CD4-positive, alpha-beta T cell treated with Interleukin-10 for 1 hour (primary cell): ENCODE measurements at regions not wholly inside any gene's neighbourhood (a gene's known extent, or its start where the extent isn't known, plus 50 kb on each side); places are given as distances from the start of the nearest gene placed in this dataset.

Experiments used
- DNase-seq: peaks from one replicate; pipeline ENCODE4 v3.0.0-alpha.2; 2020

DNA sequence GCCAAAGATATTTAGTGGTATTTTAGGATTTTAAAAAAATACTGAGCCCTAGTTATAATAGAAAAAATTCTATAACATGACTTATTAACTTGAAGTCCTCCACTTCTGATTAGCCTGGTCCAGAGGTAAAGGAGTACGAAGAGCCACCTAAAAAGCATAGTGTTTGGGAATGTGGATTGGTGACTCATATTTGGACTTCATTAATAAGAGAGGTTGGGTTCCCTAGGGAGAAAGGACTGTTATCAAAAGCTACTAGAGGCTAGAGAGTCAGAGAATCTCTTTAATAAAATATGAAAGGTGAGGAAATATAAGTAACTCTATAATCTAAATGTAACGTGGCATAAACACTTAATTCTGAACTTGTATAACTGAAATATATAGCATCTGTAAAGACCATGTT, 180.7 kb upstream of the TARS1 start:
- no peak for DNase-seq

DNA sequence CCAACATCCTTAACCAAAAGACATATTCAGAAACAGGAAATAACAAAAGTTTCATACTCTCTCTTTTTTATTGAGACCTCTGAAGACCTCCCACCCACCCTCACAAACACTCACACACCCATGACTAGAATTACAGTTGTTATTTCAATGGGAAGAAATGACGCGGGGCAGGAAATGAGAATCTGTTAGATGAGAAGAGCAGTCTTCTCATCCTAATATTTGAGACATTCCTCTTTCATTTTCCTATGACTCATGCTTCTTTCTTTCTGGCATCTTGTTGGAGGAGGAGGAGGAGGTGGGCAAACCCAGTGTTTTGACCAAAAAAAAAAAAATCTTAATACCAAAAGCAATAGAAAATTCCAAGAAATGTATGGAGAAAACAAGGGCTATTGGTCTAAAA, 179.5 kb upstream of the TARS1 start:
- DNase-seq = no peak

DNA sequence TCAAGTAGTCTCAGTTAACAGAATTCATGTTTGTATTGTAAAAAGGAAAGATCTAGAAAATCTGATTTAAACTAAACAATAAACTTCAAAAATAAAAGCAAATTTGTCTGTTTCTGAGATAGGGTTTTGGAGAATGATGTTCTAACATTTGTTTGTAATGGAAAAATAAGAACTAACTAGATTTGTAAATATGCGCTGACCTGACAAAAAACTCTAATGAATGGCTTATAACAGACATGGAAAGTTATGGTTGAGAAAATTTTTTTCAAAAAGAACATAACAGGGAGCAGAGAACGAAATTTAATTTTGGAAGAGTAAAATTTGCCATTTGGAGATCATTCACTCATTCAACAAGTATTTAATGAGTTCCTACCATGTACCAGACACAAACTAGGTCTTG, 179.0 kb upstream of the TARS1 start:
- no peak for DNase-seq

DNA sequence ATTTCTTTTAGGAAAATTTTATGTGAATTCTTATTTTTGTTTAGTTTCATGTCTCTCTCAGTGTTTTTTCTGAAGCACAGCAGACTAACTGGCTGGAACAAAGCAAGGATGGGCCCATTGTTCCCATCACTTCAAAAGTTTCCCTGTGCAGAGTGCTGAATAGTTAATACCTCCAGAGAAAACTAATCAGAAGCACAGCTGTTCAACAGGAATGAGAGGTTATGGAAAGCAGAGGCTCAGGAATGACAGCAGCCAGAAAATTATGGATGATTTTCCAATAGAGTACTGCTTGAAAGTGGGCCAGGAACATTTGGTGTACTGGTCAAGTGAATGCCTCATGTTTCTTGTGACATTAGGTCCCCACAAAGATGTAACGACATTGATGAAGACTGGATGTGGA, 173.0 kb upstream of the TARS1 start:
- DNase-seq = no peak

DNA sequence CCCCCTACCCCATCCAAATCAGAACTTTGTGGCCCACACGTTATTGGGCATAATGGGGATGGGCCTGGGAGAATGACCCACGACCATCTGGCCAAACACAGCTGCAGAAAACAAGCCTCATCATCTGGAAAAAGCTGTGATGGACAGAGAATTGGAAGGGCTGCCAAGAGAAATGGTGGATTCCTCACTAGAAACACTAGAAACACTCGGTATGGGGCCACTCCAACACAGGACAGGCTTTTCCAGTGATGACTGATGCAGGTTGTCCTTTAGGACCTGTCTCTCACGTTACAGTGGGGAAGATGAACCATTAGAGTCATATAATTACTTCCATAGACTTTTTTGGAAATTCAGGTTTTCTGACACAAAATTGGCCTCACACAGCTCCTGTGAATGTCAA, 172.4 kb upstream of the TARS1 start:
- no peak for DNase-seq

DNA sequence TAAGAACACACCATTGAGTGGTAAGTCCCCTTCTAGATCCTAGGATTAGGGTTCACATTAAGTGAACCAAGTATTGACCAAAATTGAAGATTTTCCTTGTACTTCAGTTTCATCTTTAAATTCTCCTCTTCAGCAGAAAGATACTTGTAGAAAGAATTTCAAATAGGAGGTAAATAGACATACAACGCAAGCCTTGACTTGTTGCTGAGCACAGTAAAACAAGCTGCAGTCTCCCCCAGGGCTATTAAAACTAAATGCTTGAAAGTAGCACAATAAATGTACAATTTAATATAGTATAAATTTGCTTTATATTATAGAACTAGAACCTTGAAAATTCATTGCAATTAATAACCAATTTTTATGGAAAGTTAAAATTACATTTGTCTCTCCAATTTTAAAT, 170.1 kb upstream of the TARS1 start:
- DNase-seq = no peak

DNA sequence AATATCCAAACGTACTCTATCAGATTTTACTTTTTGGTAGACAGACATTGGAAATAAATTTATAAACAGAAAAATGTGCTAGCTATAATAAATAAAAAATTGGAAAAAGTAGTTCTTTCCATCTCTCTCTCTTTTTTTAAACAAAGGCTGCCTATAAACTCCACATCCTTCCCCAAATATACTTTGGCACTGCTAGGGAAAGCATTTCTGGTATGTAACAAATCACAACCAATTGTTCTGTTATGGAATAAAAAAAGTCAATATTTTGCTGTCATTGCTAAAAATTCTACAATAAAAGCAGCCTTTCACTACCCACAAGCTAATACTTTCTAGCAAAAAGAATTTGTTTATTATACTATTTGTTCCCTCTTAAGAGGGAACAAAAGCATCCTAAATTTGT, 169.2 kb upstream of the TARS1 start:
- no peak for DNase-seq

DNA sequence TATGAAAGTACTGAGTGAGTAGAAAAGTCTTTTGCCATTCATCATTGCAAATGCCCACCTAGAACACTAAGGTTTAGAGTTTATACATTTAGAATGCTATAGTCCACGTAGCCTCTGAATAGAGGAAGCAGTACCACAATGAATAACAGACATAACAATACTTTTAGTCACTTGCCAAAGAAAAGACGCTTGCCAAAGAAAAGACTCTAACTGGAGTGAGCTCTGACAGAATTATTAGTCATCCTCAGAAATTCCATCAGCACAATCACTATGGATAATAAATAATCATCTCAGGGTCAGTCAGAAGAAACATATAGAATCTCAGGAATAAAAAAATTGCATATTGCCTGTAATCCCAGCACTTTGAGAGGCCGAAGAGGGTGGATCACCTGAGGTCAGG, 168.5 kb upstream of the TARS1 start:
- no peak for DNase-seq

DNA sequence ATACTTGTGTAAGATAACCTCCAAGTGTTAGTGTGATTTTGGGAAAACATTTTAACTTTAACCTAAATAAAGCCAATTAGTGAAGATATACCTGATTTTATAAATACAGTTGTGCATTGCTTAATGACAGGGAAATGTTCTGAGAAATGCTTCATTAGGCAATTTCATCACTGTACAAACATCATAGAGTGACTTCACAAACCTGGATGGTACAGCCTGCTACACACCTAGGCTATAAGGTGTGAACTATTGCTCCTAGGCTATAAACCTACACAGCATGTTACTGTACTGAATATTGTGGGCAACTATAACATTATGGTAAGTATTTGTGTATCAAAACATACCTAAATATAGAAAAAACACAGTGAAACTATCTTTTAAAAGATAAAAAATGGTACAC, 166.8 kb upstream of the TARS1 start:
- DNase-seq = no peak

DNA sequence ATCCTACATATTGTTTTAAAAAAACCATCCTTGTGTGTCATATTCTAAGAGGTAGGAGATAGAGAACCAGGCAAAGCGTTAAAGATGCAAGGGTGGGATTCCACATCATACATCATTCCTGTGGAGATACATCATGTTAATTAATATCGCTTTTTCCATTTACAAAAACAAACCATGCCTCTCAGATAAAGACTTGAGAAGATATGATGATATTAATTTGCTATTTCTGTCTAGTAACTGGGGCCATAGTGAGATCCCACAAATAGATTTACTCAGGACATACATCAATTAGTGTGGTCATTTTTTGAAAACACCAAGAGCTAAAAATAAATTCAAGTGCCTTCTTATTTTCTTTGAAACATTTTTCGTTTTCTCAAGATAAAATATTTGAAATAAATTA, 165.4 kb upstream of the TARS1 start:
- DNase-seq = no peak

DNA sequence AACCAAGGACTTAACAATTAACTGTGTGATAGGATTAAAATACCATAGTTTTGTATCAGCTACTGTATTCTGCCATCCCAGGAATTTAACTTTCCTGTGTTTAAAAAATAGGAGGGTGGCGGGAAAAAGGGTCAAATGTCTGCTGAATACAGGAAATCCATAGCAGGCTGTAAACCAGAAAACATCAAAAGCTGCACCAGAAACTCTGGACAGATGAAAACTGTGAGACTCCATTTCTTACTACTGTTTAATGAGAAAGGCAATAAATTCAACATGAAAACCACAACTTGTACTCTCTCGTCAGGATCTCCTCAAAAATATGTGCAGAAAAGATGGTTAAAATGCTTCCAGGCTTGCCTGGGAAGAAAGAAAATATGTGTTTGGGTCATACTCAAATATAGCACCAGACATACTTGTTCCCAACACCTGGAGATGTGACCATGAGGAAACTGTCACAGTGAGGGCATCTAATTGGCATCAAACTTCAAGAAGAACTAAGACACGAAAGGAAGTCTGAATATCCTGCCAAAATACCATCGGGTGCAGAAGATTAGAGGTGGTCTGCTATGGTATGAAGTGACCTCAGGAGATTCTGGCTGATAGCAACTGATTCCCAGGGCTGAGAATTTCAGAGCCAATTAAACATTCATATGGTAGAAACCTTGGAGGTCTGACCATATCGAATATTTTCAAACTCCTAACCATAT, 164.7 kb upstream of the TARS1 start:
- no peak for DNase-seq

DNA sequence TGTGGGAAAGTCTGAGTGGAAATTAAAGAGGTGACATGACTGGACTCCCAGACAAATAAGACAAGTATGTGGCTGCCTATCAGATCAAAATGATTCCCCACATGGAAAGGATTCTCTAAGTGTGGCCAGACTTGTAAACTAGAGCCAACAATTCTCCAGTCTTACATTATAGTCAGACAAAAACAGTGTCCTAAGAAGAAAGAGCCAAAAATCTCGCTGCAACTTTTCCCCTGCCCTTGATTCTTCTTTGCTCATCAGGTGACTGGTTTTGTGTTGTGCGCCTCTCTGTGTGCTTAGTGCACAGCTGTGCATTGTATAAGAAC, 164.2 kb upstream of the TARS1 start:
- no peak for DNase-seq

DNA sequence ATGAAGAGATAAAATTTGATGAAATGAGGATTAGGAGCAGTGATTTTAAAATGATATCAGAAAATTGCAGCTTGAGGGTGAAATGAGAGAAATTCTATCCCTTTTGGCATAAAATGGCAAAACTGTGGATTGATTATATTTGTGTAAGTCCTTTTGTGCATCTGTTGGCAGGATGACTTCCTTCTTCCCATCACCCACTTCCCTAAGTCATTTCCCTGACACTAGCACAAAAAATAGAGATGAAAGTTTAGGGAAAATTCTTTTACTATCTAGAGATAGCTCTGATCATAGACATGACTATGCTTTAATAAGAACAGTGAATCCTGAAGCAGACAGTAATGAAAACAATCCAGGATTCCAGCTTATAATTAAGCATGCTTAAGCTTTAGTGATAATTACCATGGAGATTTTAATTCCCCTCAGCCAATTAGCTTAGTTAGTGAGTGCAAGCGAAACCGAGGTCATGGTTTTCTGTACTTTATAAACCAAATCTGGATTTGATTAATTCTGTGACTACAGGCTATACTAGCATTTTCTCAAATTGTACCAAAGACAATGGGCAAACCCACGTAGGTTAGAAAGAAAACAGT, 163.6 kb upstream of the TARS1 start:
- DNase-seq = no peak

DNA sequence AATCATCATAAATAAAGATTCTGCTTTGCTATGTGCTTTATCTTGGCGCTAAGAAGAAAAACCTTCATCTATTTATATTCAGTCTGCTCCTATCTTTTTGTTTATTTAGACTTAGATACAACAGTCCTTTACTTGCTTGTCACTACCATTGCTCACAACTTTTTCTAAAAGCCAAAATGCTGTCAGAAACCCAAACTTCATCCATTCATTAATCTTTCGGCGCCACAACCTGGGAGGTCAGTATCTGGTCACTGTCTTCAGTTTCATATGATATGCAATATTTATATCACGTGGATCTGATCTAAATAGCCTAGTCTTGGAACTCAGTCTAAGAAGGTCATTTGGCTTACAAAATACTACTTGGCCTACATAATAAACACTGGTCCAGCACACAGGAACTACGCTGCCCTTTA, 159.3 kb upstream of the TARS1 start:
- no peak for DNase-seq

DNA sequence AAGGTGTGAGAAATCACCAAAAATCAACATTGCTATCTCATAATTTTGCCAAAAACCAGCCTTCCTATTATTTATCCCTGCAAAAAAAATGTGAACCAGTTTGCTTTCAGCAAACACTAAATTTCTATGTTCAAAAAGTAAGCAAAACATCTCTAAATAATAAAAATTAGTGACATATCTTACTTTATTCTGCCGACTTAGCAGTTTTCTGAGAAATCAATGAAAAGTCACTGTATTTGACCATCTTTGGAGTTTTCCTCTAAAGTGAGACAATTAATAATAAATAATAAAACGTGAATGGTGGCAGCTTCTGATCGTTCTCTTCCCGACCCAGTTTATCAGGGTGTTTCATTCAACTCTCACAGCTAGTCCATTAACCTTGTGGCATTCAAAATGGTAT, 158.6 kb upstream of the TARS1 start:
- DNase-seq = no peak

DNA sequence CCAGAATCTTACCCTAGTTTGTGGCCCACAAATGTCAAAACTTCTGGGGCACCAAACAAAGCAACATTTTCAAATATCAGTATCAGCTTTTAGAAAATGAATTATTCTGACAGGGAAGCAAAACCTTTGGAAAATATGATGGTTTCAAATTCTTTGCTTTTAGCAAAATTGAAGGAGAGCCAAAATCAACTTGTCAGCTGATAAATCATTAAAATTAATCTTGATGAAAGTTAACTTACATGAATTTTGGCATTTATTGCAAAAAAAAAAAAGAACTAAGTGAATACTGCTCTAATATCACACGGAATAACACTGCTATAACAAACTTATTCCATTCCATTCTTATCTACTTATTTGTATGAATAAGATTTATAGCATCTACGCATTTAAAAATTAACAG, 158.1 kb upstream of the TARS1 start:
- DNase-seq = no peak

DNA sequence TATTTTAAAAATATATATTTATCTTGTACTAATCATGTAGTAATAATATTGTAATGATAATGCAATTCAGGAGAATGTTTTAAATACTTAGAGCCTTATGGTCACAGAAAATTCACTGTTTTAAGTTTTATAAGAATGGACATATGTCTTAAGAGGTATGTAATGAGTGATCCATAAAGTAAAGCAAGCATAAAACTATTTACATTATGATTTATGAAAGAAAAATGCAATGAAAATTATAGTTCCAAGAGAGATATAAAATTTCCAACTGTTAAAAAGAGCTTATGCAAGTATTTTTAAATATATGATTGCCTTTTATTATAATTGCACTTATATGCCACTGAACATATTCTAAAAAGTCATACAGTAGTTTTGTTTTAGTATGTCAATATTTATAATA, 157.5 kb upstream of the TARS1 start:
- no peak for DNase-seq

DNA sequence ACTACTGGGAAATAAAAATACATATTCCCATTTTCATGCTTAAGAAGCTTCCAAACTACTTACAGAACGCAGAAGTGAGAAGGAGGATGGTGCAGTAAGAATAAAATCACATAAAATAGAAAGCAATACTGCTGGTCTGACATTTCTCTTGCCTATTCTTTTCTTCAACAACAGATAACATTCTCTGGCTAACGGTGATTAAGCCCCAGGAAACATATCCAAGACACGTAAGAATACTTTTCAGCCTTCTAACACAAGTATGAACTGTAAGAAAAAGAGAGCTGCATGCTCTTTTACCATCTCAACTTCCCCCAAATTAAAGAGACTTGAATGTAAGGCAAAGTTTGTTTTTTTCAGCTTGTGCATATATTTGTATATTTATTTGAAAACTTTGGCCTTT, 156.1 kb upstream of the TARS1 start:
- DNase-seq = no peak

DNA sequence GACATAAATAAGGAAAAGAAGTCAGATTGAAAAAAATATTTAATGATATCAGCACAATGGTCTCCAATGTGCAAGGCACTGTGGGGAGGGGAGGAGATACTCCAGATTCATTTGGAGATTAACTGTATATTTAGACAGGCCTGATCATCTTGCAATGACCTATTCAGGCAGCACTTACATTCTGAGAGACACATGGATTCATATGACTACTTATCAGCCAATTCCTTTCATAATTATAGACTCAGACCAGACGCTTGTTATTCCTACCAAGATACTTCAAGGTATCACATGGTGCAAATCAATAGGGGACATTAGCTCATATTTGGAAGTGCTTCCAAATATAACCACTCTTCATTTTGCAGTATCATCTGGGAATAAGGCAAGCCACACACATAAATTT, 153.5 kb upstream of the TARS1 start:
- no peak for DNase-seq

DNA sequence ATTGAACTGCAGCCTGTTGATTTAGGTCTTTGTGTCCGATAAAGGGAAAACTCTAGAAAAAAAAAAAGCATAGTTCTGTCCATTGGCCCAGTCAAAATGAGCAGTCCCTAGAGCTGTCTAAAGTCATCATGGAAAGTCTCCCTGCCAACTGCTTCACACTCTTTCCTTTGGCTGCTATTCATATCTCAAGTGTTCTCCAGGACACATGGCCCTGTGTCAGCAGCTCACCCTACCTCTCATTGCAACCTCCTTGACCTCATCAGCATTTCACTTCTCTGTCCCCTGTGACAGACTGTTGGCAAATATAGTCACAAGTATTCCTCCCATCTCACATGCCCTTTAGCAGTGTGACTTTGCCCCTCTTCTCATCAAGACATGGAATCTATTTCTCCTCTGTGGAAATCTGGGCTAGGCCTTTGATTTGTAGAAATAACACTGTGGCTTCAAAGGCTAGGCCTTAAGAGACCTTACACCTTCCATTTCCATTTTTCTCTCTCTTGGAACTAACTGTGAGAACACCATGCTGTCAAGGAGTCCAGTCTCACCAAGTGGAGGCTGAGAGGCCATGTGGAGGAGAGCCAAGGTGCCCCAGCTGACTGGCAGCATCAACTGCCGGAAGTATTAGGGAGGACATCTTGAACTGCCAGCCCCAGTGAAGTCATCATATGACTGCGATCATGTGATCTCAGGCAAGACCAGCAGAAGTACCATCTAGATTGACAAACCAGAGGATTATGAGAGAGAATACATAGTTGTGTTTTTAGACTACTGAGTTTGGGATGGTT, 149.4 kb upstream of the TARS1 start:
- DNase-seq = no peak

DNA sequence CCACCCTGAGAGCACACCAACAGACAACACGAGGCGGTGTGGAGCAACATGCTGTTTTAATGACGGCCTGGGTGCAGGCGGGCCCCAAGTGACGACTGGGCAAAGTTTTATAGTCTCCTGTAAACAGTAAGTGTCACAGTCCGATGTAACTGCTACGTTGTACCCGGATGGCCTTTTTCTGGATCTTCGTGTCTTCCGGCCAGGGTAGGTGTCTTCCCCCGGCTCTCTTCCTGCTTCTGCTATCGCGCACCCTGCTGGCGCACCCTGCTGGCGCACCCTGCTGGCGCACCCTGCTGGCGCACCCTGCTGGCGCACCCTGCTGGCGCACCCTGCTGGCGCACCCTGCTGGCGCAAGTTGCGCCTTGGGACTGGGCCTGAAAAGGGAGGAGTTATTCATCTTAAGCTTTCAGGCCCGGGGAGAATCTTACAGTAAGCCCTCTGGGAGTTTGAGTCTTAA, 143.0 kb upstream of the TARS1 start:
- DNase-seq = no peak

DNA sequence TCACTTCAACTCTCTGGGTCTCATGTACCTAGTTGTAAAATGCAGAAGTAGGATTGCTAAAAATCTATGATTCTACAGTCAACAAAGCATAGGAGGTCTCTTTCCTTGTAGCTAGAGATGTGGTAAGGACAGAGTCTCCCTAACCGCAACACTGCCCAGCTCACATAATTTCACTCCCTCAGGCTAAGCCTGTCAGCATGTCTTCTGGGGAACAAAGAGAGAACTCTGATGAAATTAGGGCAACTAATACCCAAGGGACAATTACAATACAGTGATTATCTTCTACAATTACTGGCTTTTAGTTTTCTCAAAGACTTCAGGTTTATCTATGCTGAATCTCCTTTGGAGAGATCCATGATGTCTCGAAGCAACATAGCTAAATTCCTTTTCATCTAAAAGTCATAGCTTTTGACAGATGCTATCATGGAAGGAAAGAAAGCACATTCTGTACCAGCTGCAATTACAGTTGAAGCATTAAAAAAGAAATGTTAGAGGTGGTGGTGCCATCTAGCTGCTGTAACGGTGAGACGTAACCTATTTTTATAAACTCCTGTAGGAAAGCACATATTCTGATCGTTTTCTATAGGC, 141.1 kb upstream of the TARS1 start:
- DNase-seq = no peak

DNA sequence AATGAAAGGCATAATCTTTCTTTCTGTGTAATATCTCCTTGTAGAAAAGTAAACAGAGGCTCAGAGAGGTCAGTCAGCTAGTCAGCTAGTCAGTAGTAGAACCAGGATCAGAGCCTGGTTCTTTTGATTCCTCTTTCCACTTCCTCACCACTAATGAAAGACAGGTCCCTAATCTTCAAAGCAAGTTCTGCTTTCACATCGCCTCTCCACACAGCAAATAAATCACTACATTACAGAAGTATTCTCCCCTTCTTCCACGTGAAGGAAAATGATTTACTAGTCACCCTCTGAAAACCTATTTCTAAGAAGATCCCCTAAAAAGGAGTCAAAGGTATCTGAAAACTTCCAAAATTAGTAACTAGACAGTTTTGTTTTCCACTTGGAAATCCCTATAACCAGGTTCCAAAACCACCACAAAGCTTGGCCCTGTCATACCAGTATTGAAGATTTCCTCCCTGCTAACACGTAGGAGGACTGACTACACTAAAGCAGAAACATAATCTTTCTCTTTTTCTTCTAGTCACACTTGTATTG, 140.5 kb upstream of the TARS1 start:
- no peak for DNase-seq

DNA sequence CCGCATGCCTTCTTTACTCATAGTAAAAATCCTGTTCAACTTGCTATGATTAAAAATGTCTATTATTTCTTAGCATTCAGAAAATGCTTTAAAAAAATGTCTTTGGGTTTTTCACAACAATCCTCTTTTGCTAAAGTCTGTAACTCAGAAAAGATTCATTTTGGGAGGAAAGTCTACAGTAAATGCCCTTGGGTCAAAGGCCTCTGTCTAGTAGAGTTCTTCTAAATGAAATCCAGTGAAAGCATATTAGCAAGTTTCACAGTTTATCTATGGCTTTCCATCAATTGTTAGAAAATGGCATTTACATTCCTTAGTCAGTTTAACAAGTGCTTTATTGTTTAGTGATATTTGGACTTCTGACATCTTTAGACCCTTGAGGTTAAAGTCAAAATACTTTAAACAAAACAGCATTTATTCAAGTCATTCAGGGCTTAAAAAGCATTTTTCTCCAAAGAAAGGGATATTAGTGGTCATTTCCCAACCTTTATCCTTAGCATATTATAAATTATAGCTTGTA, 137.1 kb upstream of the TARS1 start:
- no peak for DNase-seq
